Activated naive CD8-positive, alpha-beta T cell treated with anti-CD3 and anti-CD28 coated beads, Interleukin-2, amount 50 U/mL, for 24 hours (primary cell): ENCODE measurements at regions not wholly inside any gene's neighbourhood (a gene's known extent, or its start where the extent isn't known, plus 50 kb on each side); places are given as distances from the start of the nearest gene placed in this dataset.

Experiments
- ATAC-seq: fragments of 150-1000 bp; cut with Tn5 transposase; one replicate; pipeline ENCODE4 v1.10.0; 2021
- DNase-seq: peaks from one replicate; pipeline ENCODE4 v3.0.0; 2021
- H3K27ac Mint-ChIP-seq: one replicate; pipeline ENCODE4 v1.8.0; 2021; ENCODE audit warnings: mild to moderate bottlenecking, mixed read lengths
- H3K27me3 Mint-ChIP-seq: one replicate; pipeline ENCODE4 v1.8.0; 2021; ENCODE audit warnings: mixed read lengths
- H3K36me3 Mint-ChIP-seq: one replicate; pipeline ENCODE4 v1.8.0; 2021; ENCODE audit warnings: low read depth, mixed read lengths
- H3K4me1 Mint-ChIP-seq: one replicate; pipeline ENCODE4 v1.8.0; 2021; ENCODE audit warnings: mixed read lengths
- H3K4me3 Mint-ChIP-seq: one replicate; pipeline ENCODE4 v1.8.0; 2021; ENCODE audit warnings: mild to moderate bottlenecking, moderate library complexity, mixed read lengths
- H3K9me3 Mint-ChIP-seq: one replicate; pipeline ENCODE4 v1.8.0; 2021; ENCODE audit warnings: mixed read lengths

- DNase-seq = no peak
- H3K36me3 Mint-ChIP-seq = no peaks in the 10 kb centered on the region
- H3K4me3 Mint-ChIP-seq = no peak overlapping the region
- no peaks in the 10 kb centered on the region for H3K9me3 Mint-ChIP-seq
- H3K27me3 Mint-ChIP-seq = peaks cover 11% of the 10 kb centered on the region
- H3K4me1 Mint-ChIP-seq = peaks cover 6% of the 10 kb centered on the region
- no peak for ATAC-seq
- no peak overlapping the region for H3K27ac Mint-ChIP-seq
Observed at GRCh38 chr10:131757285-131758058, 143.3 kb upstream of the PPP2R2D start.

- ATAC-seq = no peak
- peaks cover 11% of the 10 kb centered on the region for H3K27me3 Mint-ChIP-seq
Observed at GRCh38 chr10:131758062-131758938, 142.5 kb upstream of the PPP2R2D start.

GRCh38 chr10:131758939-131759301, 141.9 kb upstream of the PPP2R2D start:
- no peak for ATAC-seq
- Mint-ChIP-seq H3K4me3 (no peak overlapping the region), H3K27ac (no peak overlapping the region), H3K9me3 (no peaks in the 10 kb centered on the region), H3K4me1 (peaks cover 6% of the 10 kb centered on the region), H3K27me3 (peaks cover 11% of the 10 kb centered on the region), H3K36me3 (no peaks in the 10 kb centered on the region)
- no peak for DNase-seq

More at GRCh38 chr10:131758062-131758938, 142.5 kb upstream of the PPP2R2D start:
- no peak overlapping the region for H3K27ac Mint-ChIP-seq
- H3K4me1 Mint-ChIP-seq = peaks cover 6% of the 10 kb centered on the region
- DNase-seq = no peak
- no peak overlapping the region for H3K4me3 Mint-ChIP-seq
- H3K36me3 Mint-ChIP-seq = no peaks in the 10 kb centered on the region
- H3K9me3 Mint-ChIP-seq = no peaks in the 10 kb centered on the region

- Mint-ChIP-seq H3K27ac (no peak overlapping the region), H3K4me1 (peaks cover 6% of the 10 kb centered on the region), H3K36me3 (no peaks in the 10 kb centered on the region), H3K9me3 (no peaks in the 10 kb centered on the region), H3K4me3 (no peak overlapping the region), H3K27me3 (peaks cover 11% of the 10 kb centered on the region)
- DNase-seq = no peak
- no peak for ATAC-seq
Observed at GRCh38 chr10:131759347-131759746, 141.5 kb upstream of the PPP2R2D start.

- peaks cover 6% of the 10 kb centered on the region for H3K4me1 Mint-ChIP-seq
- DNase-seq (no peak), ATAC-seq (no peak)
- no peaks in the 10 kb centered on the region for H3K9me3 Mint-ChIP-seq
- H3K36me3 Mint-ChIP-seq = no peaks in the 10 kb centered on the region
- H3K27ac Mint-ChIP-seq = no peak overlapping the region
- peaks cover 11% of the 10 kb centered on the region for H3K27me3 Mint-ChIP-seq
- no peak overlapping the region for H3K4me3 Mint-ChIP-seq
Observed at GRCh38 chr10:131760416-131761166, 140.2 kb upstream of the PPP2R2D start.

- Mint-ChIP-seq H3K36me3 (no peaks in the 10 kb centered on the region), H3K27me3 (peaks cover 11% of the 10 kb centered on the region), H3K4me3 (no peak overlapping the region), H3K4me1 (peaks cover 6% of the 10 kb centered on the region), H3K27ac (no peak overlapping the region), H3K9me3 (no peaks in the 10 kb centered on the region)
- DNase-seq (no peak), ATAC-seq (no peak)
Observed at GRCh38 chr10:131762789-131763696, 137.8 kb upstream of the PPP2R2D start.

GRCh38 chr10:131764929-131765328, 135.9 kb upstream of the PPP2R2D start:
- H3K27me3 Mint-ChIP-seq = peaks cover 9% of the 10 kb centered on the region
- no peak overlapping the region for H3K4me3 Mint-ChIP-seq
- no peak overlapping the region for H3K27ac Mint-ChIP-seq
- H3K36me3 Mint-ChIP-seq = no peaks in the 10 kb centered on the region
- ATAC-seq (no peak), DNase-seq (no peak)
- no peaks in the 10 kb centered on the region for H3K9me3 Mint-ChIP-seq
- H3K4me1 Mint-ChIP-seq = peaks cover 6% of the 10 kb centered on the region

GRCh38 chr10:131766096-131766495, 134.7 kb upstream of the PPP2R2D start:
- Mint-ChIP-seq H3K27me3 (peaks cover 3% of the 10 kb centered on the region), H3K9me3 (no peaks in the 10 kb centered on the region), H3K4me1 (peaks cover 2% of the 10 kb centered on the region), H3K36me3 (no peaks in the 10 kb centered on the region), H3K4me3 (no peak overlapping the region), H3K27ac (no peak overlapping the region)
- DNase-seq = no peak
- ATAC-seq = no peak

- no peaks in the 10 kb centered on the region for H3K9me3 Mint-ChIP-seq
- H3K4me1 Mint-ChIP-seq = no peaks in the 10 kb centered on the region
Observed at GRCh38 chr10:131767716-131768115, 133.1 kb upstream of the PPP2R2D start.

GRCh38 chr10:131769571-131770410, 131.0 kb upstream of the PPP2R2D start:
- H3K9me3 Mint-ChIP-seq = no peaks in the 10 kb centered on the region
- DNase-seq (no peak), ATAC-seq (no peak)
- H3K27ac Mint-ChIP-seq = no peak overlapping the region
- no peaks in the 10 kb centered on the region for H3K36me3 Mint-ChIP-seq
- no peak overlapping the region for H3K4me3 Mint-ChIP-seq
- peaks cover 1% of the 10 kb centered on the region for H3K27me3 Mint-ChIP-seq
- no peaks in the 10 kb centered on the region for H3K4me1 Mint-ChIP-seq

More at GRCh38 chr10:131767716-131768115, 133.1 kb upstream of the PPP2R2D start:
- no peak for ATAC-seq
- no peaks in the 10 kb centered on the region for H3K36me3 Mint-ChIP-seq
- H3K27ac Mint-ChIP-seq = no peak overlapping the region
- DNase-seq = no peak
- H3K4me3 Mint-ChIP-seq = no peak overlapping the region
- H3K27me3 Mint-ChIP-seq = peaks cover 1% of the 10 kb centered on the region

GRCh38 chr10:131770946-131771633, 129.7 kb upstream of the PPP2R2D start:
- H3K4me1 Mint-ChIP-seq = no peaks in the 10 kb centered on the region
- DNase-seq (no peak), ATAC-seq (no peak)
- H3K27ac Mint-ChIP-seq = no peak overlapping the region
- H3K4me3 Mint-ChIP-seq = no peak overlapping the region
- peaks cover 1% of the 10 kb centered on the region for H3K27me3 Mint-ChIP-seq
- no peaks in the 10 kb centered on the region for H3K36me3 Mint-ChIP-seq
- peaks cover 1% of the 10 kb centered on the region for H3K9me3 Mint-ChIP-seq

- peaks cover 3% of the 10 kb centered on the region for H3K36me3 Mint-ChIP-seq
- H3K9me3 Mint-ChIP-seq = peaks cover 8% of the 10 kb centered on the region
- H3K4me1 Mint-ChIP-seq = no peaks in the 10 kb centered on the region
- peaks cover 1% of the 10 kb centered on the region for H3K27me3 Mint-ChIP-seq
- H3K4me3 Mint-ChIP-seq = no peak overlapping the region
- ATAC-seq (no peak), DNase-seq (no peak)
- no peak overlapping the region for H3K27ac Mint-ChIP-seq
Observed at GRCh38 chr10:131771634-131772358, 129.0 kb upstream of the PPP2R2D start.
